ENCODE measurements at regions not wholly inside any gene's neighbourhood (a gene's known extent, or its start where the extent isn't known, plus 50 kb on each side); places are given as distances from the start of the nearest gene placed in this dataset.

- 89% methylated on average over 1 of the region's 1 CpG for WGBS (ENCODE audit: low lambda C conversion rate, missing lambda C conversion rate)
- no peak for TF ChIP-seq EZH2 (IDR thresholded peaks at IDR 0.05; ENCODE audit: borderline replicate concordance)
- TF ChIP-seq, protein P1, sequence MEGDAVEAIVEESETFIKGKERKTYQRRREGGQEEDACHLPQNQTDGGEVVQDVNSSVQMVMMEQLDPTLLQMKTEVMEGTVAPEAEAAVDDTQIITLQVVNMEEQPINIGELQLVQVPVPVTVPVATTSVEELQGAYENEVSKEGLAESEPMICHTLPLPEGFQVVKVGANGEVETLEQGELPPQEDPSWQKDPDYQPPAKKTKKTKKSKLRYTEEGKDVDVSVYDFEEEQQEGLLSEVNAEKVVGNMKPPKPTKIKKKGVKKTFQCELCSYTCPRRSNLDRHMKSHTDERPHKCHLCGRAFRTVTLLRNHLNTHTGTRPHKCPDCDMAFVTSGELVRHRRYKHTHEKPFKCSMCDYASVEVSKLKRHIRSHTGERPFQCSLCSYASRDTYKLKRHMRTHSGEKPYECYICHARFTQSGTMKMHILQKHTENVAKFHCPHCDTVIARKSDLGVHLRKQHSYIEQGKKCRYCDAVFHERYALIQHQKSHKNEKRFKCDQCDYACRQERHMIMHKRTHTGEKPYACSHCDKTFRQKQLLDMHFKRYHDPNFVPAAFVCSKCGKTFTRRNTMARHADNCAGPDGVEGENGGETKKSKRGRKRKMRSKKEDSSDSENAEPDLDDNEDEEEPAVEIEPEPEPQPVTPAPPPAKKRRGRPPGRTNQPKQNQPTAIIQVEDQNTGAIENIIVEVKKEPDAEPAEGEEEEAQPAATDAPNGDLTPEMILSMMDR (IDR thresholded peaks at IDR 0.05; ENCODE audit: poor library complexity): no peak
- Histone ChIP-seq H3K27ac (no peak overlapping the region), H4K20me1 (ENCODE audit: insufficient read depth, poor library complexity, severe bottlenecking) (no peaks in the 10 kb centered on the region), H3K79me2 (no peaks in the 10 kb centered on the region), H2AFZ (no peak overlapping the region), H3K9me3 (ENCODE audit: low read depth) (no peaks in the 10 kb centered on the region), H3K4me2 (no peak overlapping the region), H3K36me3 (replicated peaks; ENCODE audit: insufficient read depth, low read depth) (no peaks in the 10 kb centered on the region), H3K4me3 (no peak overlapping the region), H3K9me2 (replicated peaks; ENCODE audit: insufficient read depth) (no peaks in the 10 kb centered on the region), H3K4me1 (ENCODE audit: insufficient read depth) (no peaks in the 10 kb centered on the region), H3K27me3 (no peaks in the 10 kb centered on the region)
- DNase-seq (ENCODE audit: low spot score): no peak
Measured at GRCh38 chr12:89243771-89244170, 108.5 kb downstream of the DUSP6 start.

- H3K36me3 ChIP-seq (replicated peaks; ENCODE audit: insufficient read depth, low read depth): no peaks in the 10 kb centered on the region
- H3K79me2 ChIP-seq: no peaks in the 10 kb centered on the region
- H2AFZ ChIP-seq: no peak overlapping the region
- WGBS (ENCODE audit: low lambda C conversion rate, missing lambda C conversion rate): 90% methylated on average over 2 of the region's 2 CpGs
- H3K4me2 ChIP-seq: no peak overlapping the region
- H4K20me1 ChIP-seq (ENCODE audit: insufficient read depth, poor library complexity, severe bottlenecking): no peaks in the 10 kb centered on the region
- DNase-seq (ENCODE audit: low spot score): no peak
- H3K9me3 ChIP-seq (ENCODE audit: low read depth): no peaks in the 10 kb centered on the region
- H3K4me1 ChIP-seq (ENCODE audit: insufficient read depth): no peaks in the 10 kb centered on the region
- H3K4me3 ChIP-seq: no peak overlapping the region
- no peaks in the 10 kb centered on the region for H3K9me2 ChIP-seq (replicated peaks; ENCODE audit: insufficient read depth)
- no peaks in the 10 kb centered on the region for H3K27me3 ChIP-seq
- TF ChIP-seq, protein P1 (IDR thresholded peaks at IDR 0.05; ENCODE audit: poor library complexity): no peak
- no peak for TF ChIP-seq EZH2phosphoT487 (IDR thresholded peaks at IDR 0.05; ENCODE audit: low read depth, severe bottlenecking, unreplicated experiment)
- no peak for TF ChIP-seq EZH2 (IDR thresholded peaks at IDR 0.05; ENCODE audit: borderline replicate concordance)
- no peak overlapping the region for H3K27ac ChIP-seq
Measured at GRCh38 chr12:89239534-89239933, 112.8 kb downstream of the DUSP6 start.

- Histone ChIP-seq H2AFZ (no peak overlapping the region), H4K20me1 (ENCODE audit: insufficient read depth, poor library complexity, severe bottlenecking) (no peaks in the 10 kb centered on the region)
- WGBS (ENCODE audit: low lambda C conversion rate, missing lambda C conversion rate): 86% methylated on average over 2 of the region's 2 CpGs
Measured at GRCh38 chr12:89238593-89238992, 113.7 kb downstream of the DUSP6 start.

More at GRCh38 chr12:89238593-89238992, 113.7 kb downstream of the DUSP6 start:
- Histone ChIP-seq H3K9me2 (replicated peaks; ENCODE audit: insufficient read depth) (no peaks in the 10 kb centered on the region), H3K4me1 (ENCODE audit: insufficient read depth) (no peaks in the 10 kb centered on the region), H3K9me3 (ENCODE audit: low read depth) (no peaks in the 10 kb centered on the region), H3K4me3 (no peak overlapping the region), H3K79me2 (no peaks in the 10 kb centered on the region), H3K36me3 (replicated peaks; ENCODE audit: insufficient read depth, low read depth) (no peaks in the 10 kb centered on the region), H3K27ac (no peak overlapping the region), H3K27me3 (no peaks in the 10 kb centered on the region), H3K4me2 (no peak overlapping the region)
- TF ChIP-seq EZH2phosphoT487 (IDR thresholded peaks at IDR 0.05; ENCODE audit: low read depth, severe bottlenecking, unreplicated experiment): no peak
- TF ChIP-seq, protein P1 (IDR thresholded peaks at IDR 0.05; ENCODE audit: poor library complexity): no peak
- no peak for TF ChIP-seq EZH2 (IDR thresholded peaks at IDR 0.05; ENCODE audit: borderline replicate concordance)
- DNase-seq (ENCODE audit: low spot score): no peak

Measured in hepatocyte (in vitro differentiated cells).